HFF-Myc (cell line): ENCODE measurements at regions not wholly inside any gene's neighbourhood (a gene's known extent, or its start where the extent isn't known, plus 50 kb on each side); places are given as distances from the start of the nearest gene placed in this dataset.

Experiments
- DNase-seq: peaks from one replicate; pipeline ENCODE4 v3.0.0-alpha.2; 2011; ENCODE audit warnings: low read depth; ENCODE audit errors: extremely low read depth
- H3K4me3 ChIP-seq: replicated peaks from 2 replicates; pipeline ENCODE4 v1.5.1; 2011; ENCODE audit warnings: low read depth, mild to moderate bottlenecking, control low read depth, low read length
- CTCF ChIP-seq: IDR thresholded peaks from 2 replicates; pipeline ENCODE4 v1.5.1; 2012; ENCODE audit warnings: mild to moderate bottlenecking, low read depth, low read length, control low read depth; ENCODE audit errors: missing control alignments

- no peak for TF ChIP-seq CTCF
- peak; percentile 83 for DNase-seq
- 0 out of 2 replicates have a peak overlapping the region, but pooled peaks have one; percentile 1 for H3K4me3 ChIP-seq
Measured at GRCh38 chr11:128052912-128053641, 534.3 kb downstream of the ETS1 start.

- TF ChIP-seq CTCF = no peak
- DNase-seq = no peak
- H3K4me3 ChIP-seq = no peak overlapping the region
Measured at GRCh38 chr11:128048121-128048520, 539.2 kb downstream of the ETS1 start.

GRCh38 chr11:128047026-128047425 lies 540.3 kb downstream of the ETS1 start:
- no peak overlapping the region for H3K4me3 ChIP-seq
- no peak for TF ChIP-seq CTCF
- no peak for DNase-seq

- H3K4me3 ChIP-seq = no peak overlapping the region
- DNase-seq = no peak
- TF ChIP-seq CTCF = no peak
Measured at GRCh38 chr11:128046213-128046612, 541.1 kb downstream of the ETS1 start.

GRCh38 chr11:128045094-128045725 lies 542.1 kb downstream of the ETS1 start:
- no peak overlapping the region for H3K4me3 ChIP-seq
- no peak for DNase-seq
- no peak for TF ChIP-seq CTCF

GRCh38 chr11:128042290-128042751 lies 545.0 kb downstream of the ETS1 start:
- no peak for DNase-seq
- no peak for TF ChIP-seq CTCF
- no peak overlapping the region for H3K4me3 ChIP-seq

- TF ChIP-seq CTCF = no peak
- no peak overlapping the region for H3K4me3 ChIP-seq
- DNase-seq = no peak
Measured at GRCh38 chr11:128040603-128041002, 546.8 kb downstream of the ETS1 start.
